ENCODE measurements at regions not wholly inside any gene's neighbourhood (a gene's known extent, or its start where the extent isn't known, plus 50 kb on each side); places are given as distances from the start of the nearest gene placed in this dataset.

DNA sequence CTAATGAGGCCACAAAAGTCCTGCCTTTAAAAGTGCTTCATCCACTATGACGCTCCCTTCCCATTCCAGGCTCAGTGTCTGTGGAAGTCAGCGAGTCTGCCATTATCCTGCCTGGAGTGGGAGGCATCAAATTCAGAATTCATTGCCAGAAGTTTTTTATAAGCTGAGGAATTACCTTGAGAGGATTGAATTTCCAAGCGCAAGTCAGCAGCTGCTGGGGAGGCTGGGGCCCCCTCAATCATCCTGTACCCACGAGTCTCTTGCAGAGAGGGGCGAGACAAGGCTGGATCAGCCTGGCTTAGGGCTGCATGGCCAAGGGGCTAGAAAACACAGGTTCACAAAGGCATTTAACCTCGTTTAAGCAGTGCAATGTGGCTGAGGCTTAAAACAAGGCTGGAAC is 170.5 kb upstream of the NOCT start:
- Mint-ChIP-seq H3K9me3 (ENCODE audit: unreplicated experiment) (no peaks in the 10 kb centered on the region), H3K4me3 (ENCODE audit: unreplicated experiment) (no peak overlapping the region), H3K27ac (ENCODE audit: unreplicated experiment) (no peak overlapping the region), H3K27me3 (ENCODE audit: unreplicated experiment) (peaks cover 30% of the 10 kb centered on the region), H3K36me3 (ENCODE audit: unreplicated experiment) (no peaks in the 10 kb centered on the region), H3K4me1 (ENCODE audit: unreplicated experiment) (no peaks in the 10 kb centered on the region)
- TF ChIP-seq, protein P1, sequence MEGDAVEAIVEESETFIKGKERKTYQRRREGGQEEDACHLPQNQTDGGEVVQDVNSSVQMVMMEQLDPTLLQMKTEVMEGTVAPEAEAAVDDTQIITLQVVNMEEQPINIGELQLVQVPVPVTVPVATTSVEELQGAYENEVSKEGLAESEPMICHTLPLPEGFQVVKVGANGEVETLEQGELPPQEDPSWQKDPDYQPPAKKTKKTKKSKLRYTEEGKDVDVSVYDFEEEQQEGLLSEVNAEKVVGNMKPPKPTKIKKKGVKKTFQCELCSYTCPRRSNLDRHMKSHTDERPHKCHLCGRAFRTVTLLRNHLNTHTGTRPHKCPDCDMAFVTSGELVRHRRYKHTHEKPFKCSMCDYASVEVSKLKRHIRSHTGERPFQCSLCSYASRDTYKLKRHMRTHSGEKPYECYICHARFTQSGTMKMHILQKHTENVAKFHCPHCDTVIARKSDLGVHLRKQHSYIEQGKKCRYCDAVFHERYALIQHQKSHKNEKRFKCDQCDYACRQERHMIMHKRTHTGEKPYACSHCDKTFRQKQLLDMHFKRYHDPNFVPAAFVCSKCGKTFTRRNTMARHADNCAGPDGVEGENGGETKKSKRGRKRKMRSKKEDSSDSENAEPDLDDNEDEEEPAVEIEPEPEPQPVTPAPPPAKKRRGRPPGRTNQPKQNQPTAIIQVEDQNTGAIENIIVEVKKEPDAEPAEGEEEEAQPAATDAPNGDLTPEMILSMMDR (IDR thresholded peaks at IDR 0.05) = no peak
- no peak for DNase-seq (ENCODE audit: extremely low spot score, unreplicated experiment)

DNA sequence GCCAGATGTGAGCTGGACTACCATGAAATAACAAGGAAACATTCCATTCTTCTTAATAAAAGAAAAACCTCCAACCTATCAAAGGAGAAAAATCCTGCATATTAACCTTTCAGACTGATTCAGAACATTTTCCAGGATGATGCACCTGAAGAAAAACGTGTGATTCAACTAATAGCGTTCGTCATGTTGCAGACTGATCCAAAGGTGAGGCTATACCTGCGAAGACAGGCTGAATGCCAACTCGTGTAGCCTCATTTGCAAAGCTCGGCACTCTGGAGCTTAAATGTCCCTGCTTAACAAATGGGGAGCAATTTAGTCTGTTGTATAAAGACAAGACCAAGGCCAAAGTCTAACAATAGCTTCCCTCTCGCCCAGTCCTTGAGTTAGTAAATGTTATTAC is 172.0 kb upstream of the NOCT start:
- Mint-ChIP-seq H3K27ac (ENCODE audit: unreplicated experiment) (no peak overlapping the region), H3K27me3 (ENCODE audit: unreplicated experiment) (peaks cover 35% of the 10 kb centered on the region), H3K4me1 (ENCODE audit: unreplicated experiment) (no peaks in the 10 kb centered on the region), H3K9me3 (ENCODE audit: unreplicated experiment) (no peaks in the 10 kb centered on the region), H3K4me3 (ENCODE audit: unreplicated experiment) (no peak overlapping the region), H3K36me3 (ENCODE audit: unreplicated experiment) (no peaks in the 10 kb centered on the region)
- DNase-seq (ENCODE audit: extremely low spot score, unreplicated experiment) = no peak
- TF ChIP-seq, protein P1 (IDR thresholded peaks at IDR 0.05) = no peak

DNA sequence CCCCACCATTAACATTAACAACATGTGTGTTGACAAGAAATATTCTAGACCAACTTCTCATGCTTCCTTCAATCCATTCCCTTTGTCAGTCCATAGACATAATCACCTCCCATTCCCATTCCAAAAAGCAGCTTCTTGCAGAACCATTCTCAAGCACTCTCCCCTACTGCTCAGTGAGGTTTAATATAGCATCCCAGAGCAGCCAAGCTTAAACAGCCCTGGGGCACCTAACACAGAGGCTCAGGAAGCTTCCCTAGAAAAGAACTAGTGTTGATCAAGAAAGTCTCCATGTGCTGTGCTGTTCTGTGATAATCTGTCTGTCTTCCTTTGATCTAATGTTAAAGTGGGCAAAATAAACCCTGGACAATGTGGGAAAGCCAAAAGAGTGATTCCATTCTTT is 174.2 kb upstream of the NOCT start:
- no peaks in the 10 kb centered on the region for H3K36me3 Mint-ChIP-seq (ENCODE audit: unreplicated experiment)
- no peak overlapping the region for H3K27ac Mint-ChIP-seq (ENCODE audit: unreplicated experiment)
- H3K4me3 Mint-ChIP-seq (ENCODE audit: unreplicated experiment) = no peak overlapping the region
- no peaks in the 10 kb centered on the region for H3K4me1 Mint-ChIP-seq (ENCODE audit: unreplicated experiment)
- H3K27me3 Mint-ChIP-seq (ENCODE audit: unreplicated experiment) = peaks cover 31% of the 10 kb centered on the region
- no peaks in the 10 kb centered on the region for H3K9me3 Mint-ChIP-seq (ENCODE audit: unreplicated experiment)
- TF ChIP-seq, protein P1 (IDR thresholded peaks at IDR 0.05) = no peak
- DNase-seq (ENCODE audit: extremely low spot score, unreplicated experiment) = no peak

DNA sequence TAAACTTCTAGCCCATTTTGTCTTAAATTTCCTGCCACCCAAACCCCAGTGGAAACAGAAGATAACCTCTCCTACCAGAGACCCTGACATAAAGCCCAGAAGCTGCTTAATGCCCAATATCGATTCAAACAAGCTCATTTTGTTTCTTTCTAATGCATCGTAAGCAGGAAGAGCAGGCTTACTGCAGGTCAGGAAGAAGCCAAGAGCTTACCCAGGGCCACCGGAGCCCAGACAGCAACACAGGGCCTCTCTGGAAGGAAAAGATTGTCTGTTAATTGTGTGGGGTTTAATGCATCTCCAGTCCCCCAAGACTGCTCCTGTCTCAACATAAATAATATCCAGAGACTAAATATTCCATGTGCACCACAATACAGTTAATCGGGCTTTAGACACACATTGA is 177.3 kb upstream of the NOCT start:
- no peak for DNase-seq (ENCODE audit: extremely low spot score, unreplicated experiment)
- H3K36me3 Mint-ChIP-seq (ENCODE audit: unreplicated experiment) = no peaks in the 10 kb centered on the region
- no peak overlapping the region for H3K4me3 Mint-ChIP-seq (ENCODE audit: unreplicated experiment)
- H3K27ac Mint-ChIP-seq (ENCODE audit: unreplicated experiment) = no peak overlapping the region
- TF ChIP-seq, protein P1 (IDR thresholded peaks at IDR 0.05) = no peak
- H3K9me3 Mint-ChIP-seq (ENCODE audit: unreplicated experiment) = no peaks in the 10 kb centered on the region
- peaks cover 20% of the 10 kb centered on the region for H3K27me3 Mint-ChIP-seq (ENCODE audit: unreplicated experiment)
- peaks cover 6% of the 10 kb centered on the region for H3K4me1 Mint-ChIP-seq (ENCODE audit: unreplicated experiment)

DNA sequence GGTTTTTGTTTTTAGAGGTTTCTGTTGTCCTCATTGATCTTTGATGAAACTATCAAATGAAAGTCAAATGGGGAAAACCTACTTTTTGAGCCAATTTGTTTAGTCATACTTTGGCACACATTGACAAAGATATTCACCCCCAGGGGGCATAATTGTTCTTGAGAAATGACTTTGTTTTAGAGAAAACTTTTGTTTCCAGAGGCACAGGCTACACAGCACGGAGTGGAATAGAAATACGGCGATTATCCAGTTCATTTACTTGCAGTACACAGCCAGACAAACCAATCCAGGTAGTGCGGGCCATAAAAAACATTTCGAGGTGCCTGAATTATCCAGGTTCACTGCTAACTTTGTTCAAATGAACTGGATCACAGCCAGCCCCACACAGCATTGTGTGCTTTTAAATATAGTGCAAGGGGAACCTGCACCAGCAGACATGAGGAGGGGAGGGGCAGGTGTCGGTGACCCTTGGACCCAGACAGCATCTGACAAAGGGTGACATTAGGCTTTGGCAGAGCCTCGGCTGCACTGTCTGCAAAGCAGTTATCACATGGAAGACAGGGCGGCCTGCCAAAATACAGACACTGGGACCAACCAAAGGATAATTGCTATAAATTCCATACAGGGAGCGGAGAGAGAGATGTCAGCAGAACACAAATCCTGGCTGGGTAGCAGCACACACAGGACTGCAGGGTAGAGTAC is 179.6 kb upstream of the NOCT start:
- Mint-ChIP-seq H3K9me3 (ENCODE audit: unreplicated experiment) (no peaks in the 10 kb centered on the region), H3K4me1 (ENCODE audit: unreplicated experiment) (peaks cover 7% of the 10 kb centered on the region), H3K36me3 (ENCODE audit: unreplicated experiment) (no peaks in the 10 kb centered on the region), H3K27ac (ENCODE audit: unreplicated experiment) (no peak overlapping the region), H3K27me3 (ENCODE audit: unreplicated experiment) (peaks cover 16% of the 10 kb centered on the region), H3K4me3 (ENCODE audit: unreplicated experiment) (no peak overlapping the region)
- TF ChIP-seq, protein P1 (IDR thresholded peaks at IDR 0.05) = peak; percentile 9
- DNase-seq (ENCODE audit: extremely low spot score, unreplicated experiment) = no peak
